Body of pancreas (tissue), 4 donors: ENCODE measurements at regions not wholly inside any gene's neighbourhood (a gene's known extent, or its start where the extent isn't known, plus 50 kb on each side); places are given as distances from the start of the nearest gene placed in this dataset.

Experiments
- POLR2A ChIP-seq, 3 donors: fragments of 450-650 bp; IDR thresholded peaks; one replicate each; pipeline ENCODE4 v1.6.1; 2016; ENCODE audit warnings: antibody characterized with exemption in 3 of 3, mild to moderate bottlenecking in 2 of 3
- TF ChIP-seq, protein P1 (sequence below), 7 experiments: fragments of 450-650 bp in 4 of 7; fragments of 200-600 bp in 3 of 7; sonication (generic) in 3 of 7; IDR thresholded peaks; one replicate each; pipeline ENCODE4 v1.5.1; 2016 to 2019; ENCODE audit warnings: antibody characterized with exemption in 7 of 7

DNA sequence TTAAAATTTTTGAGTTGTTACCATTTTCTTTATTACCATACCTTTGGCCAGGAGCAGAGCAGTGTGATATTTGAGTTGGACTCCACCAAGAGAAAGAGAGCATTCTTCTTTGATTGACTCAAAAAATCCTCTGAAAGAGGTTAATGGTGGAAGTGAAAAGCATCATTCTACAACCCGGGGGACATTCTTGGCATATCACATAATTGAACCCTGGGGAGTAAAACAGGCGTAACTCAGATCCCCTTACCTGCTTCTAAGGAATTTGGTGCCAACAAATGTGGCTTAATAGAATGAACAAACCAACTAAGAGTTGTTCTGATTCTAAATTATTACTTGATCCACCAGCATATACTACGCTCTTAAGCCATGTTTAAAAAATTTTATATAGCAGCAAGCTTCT lies 351.1 kb upstream of the DEPDC1 start:
- no peak for TF ChIP-seq POLR2A (IDR thresholded peaks at IDR 0.05)
- TF ChIP-seq, protein P1, sequence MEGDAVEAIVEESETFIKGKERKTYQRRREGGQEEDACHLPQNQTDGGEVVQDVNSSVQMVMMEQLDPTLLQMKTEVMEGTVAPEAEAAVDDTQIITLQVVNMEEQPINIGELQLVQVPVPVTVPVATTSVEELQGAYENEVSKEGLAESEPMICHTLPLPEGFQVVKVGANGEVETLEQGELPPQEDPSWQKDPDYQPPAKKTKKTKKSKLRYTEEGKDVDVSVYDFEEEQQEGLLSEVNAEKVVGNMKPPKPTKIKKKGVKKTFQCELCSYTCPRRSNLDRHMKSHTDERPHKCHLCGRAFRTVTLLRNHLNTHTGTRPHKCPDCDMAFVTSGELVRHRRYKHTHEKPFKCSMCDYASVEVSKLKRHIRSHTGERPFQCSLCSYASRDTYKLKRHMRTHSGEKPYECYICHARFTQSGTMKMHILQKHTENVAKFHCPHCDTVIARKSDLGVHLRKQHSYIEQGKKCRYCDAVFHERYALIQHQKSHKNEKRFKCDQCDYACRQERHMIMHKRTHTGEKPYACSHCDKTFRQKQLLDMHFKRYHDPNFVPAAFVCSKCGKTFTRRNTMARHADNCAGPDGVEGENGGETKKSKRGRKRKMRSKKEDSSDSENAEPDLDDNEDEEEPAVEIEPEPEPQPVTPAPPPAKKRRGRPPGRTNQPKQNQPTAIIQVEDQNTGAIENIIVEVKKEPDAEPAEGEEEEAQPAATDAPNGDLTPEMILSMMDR (IDR thresholded peaks at IDR 0.05) = no peak
